DOHH2 (cell line): ENCODE measurements at regions not wholly inside any gene's neighbourhood (a gene's known extent, or its start where the extent isn't known, plus 50 kb on each side); places are given as distances from the start of the nearest gene placed in this dataset.

Experiments
- EZH2phosphoT487 ChIP-seq: fragments of 200-600 bp; sonication (generic); IDR thresholded peaks from 2 replicates; pipeline ENCODE4 v1.6.1; 2017; ENCODE audit warnings: borderline replicate concordance, mild to moderate bottlenecking, antibody characterized with exemption, low read length, moderate library complexity, mixed read lengths
- TF ChIP-seq, protein P1 (sequence below): fragments of 200-600 bp; sonication (generic); IDR thresholded peaks from one replicate; pipeline ENCODE4 v1.5.1; 2014; ENCODE audit warnings: antibody characterized with exemption, mild to moderate bottlenecking, low read depth, low read length; ENCODE audit not compliant: poor library complexity, severe bottlenecking

DNA sequence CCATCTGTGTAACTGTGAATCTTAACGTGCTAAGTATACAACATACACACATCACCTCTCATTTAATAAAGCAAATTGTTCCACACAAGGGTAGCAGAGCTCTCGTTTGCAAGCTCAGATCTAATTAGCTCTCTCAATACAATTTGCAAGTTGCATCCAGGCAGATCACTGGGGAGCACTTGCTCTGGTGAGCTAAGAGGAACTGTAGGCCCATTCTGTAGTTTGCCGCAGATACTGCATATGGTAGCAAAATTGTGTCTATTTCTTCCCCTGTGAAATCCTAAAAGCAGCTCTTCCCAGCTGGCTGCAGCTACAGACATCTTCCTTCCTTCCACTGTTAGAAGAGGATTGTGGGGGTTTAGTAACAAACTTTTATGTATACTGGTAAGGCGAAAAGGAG is 288.7 kb upstream of the ADAMTS9 start:
- TF ChIP-seq, protein P1, sequence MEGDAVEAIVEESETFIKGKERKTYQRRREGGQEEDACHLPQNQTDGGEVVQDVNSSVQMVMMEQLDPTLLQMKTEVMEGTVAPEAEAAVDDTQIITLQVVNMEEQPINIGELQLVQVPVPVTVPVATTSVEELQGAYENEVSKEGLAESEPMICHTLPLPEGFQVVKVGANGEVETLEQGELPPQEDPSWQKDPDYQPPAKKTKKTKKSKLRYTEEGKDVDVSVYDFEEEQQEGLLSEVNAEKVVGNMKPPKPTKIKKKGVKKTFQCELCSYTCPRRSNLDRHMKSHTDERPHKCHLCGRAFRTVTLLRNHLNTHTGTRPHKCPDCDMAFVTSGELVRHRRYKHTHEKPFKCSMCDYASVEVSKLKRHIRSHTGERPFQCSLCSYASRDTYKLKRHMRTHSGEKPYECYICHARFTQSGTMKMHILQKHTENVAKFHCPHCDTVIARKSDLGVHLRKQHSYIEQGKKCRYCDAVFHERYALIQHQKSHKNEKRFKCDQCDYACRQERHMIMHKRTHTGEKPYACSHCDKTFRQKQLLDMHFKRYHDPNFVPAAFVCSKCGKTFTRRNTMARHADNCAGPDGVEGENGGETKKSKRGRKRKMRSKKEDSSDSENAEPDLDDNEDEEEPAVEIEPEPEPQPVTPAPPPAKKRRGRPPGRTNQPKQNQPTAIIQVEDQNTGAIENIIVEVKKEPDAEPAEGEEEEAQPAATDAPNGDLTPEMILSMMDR: no peak
- no peak for TF ChIP-seq EZH2phosphoT487
